Activated CD4-positive, alpha-beta T cell treated with anti-CD3 and anti-CD28 coated beads, Interleukin-2, amount 50 U/mL, for 1 hour (primary cell): ENCODE measurements at regions not wholly inside any gene's neighbourhood (a gene's known extent, or its start where the extent isn't known, plus 50 kb on each side); places are given as distances from the start of the nearest gene placed in this dataset.

Experiments used
- DNase-seq: peaks from one replicate; pipeline ENCODE4 v3.0.0-alpha.2; 2020

GRCh38 chr5:68409259-68409658 is 193.7 kb downstream of the PIK3R1 start:
- DNase-seq, result no peak

GRCh38 chr5:68411161-68411560 is 195.6 kb downstream of the PIK3R1 start:
- no peak for DNase-seq

GRCh38 chr5:68415177-68416085 is 199.9 kb downstream of the PIK3R1 start:
- DNase-seq, result no peak

- no peak for DNase-seq
Measured at GRCh38 chr5:68416714-68417113, 201.2 kb downstream of the PIK3R1 start.

GRCh38 chr5:68418201-68418600 is 202.6 kb downstream of the PIK3R1 start:
- DNase-seq, result no peak

GRCh38 chr5:68418680-68419079 is 203.1 kb downstream of the PIK3R1 start:
- no peak for DNase-seq

GRCh38 chr5:68419081-68419636 is 203.6 kb downstream of the PIK3R1 start:
- no peak for DNase-seq

GRCh38 chr5:68419637-68420452 is 204.3 kb downstream of the PIK3R1 start:
- no peak for DNase-seq

GRCh38 chr5:68420476-68421344 is 205.2 kb downstream of the PIK3R1 start:
- DNase-seq, result no peak

- no peak for DNase-seq
Measured at GRCh38 chr5:68421485-68422220, 206.1 kb downstream of the PIK3R1 start.

GRCh38 chr5:68423154-68423811 is 207.7 kb downstream of the PIK3R1 start:
- DNase-seq, result no peak

- DNase-seq, result no peak
Measured at GRCh38 chr5:68424799-68425537, 209.4 kb downstream of the PIK3R1 start.

- DNase-seq, result no peak
Measured at GRCh38 chr5:68426586-68426985, 211.0 kb downstream of the PIK3R1 start.

GRCh38 chr5:68428231-68428811 is 212.8 kb downstream of the PIK3R1 start:
- no peak for DNase-seq

GRCh38 chr5:68429510-68429909 is 214.0 kb downstream of the PIK3R1 start:
- no peak for DNase-seq

GRCh38 chr5:68430279-68430678 is 214.7 kb downstream of the PIK3R1 start:
- DNase-seq, result no peak

- no peak for DNase-seq
Measured at GRCh38 chr5:68431186-68431585, 215.6 kb downstream of the PIK3R1 start.

GRCh38 chr5:68431601-68432337 is 216.2 kb downstream of the PIK3R1 start:
- DNase-seq, result no peak

GRCh38 chr5:68432682-68433081 is 217.1 kb downstream of the PIK3R1 start:
- DNase-seq, result peak; percentile 19
